NCI-H748 (cell line): ENCODE measurements at regions not wholly inside any gene's neighbourhood (a gene's known extent, or its start where the extent isn't known, plus 50 kb on each side); places are given as distances from the start of the nearest gene placed in this dataset.

Experiments used
- DNase-seq: peaks from one replicate; lab custom pipeline; 2025; ENCODE audit not compliant: unreplicated experiment; lab: John Stamatoyannopoulos, UW

GRCh38 chr2:148567716-148568115, 76.8 kb upstream of the EPC2 start:
- no peak for DNase-seq

GRCh38 chr2:148568597-148568996, 76.0 kb upstream of the EPC2 start:
- DNase-seq, result no peak

DNA sequence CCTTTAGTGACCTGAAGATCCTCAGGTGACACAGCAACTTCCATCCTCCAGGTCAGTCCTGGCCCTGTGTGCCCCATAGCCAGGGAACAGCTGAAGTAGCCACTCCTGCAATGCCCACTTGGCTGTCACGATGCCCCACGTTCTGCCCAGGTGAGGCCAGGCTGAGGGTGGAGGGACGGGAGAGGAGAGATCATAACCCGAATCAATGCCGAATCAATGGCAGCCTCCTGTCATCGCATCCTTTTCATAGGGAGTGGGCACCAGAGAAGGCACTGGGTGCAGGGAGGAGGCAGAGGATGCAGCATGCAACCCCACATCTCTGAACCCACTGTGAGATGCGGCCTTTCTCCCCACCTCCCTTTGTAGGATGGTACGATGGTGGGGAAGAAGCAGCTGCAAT, 75.3 kb upstream of the EPC2 start:
- no peak for DNase-seq

- peak; percentile 38 for DNase-seq
Observed at GRCh38 chr2:148570989-148571388, 73.6 kb upstream of the EPC2 start.

- no peak for DNase-seq
Observed at GRCh38 chr2:148577845-148578492, 66.6 kb upstream of the EPC2 start.

- no peak for DNase-seq
Observed at GRCh38 chr2:148578493-148578884, 66.1 kb upstream of the EPC2 start.

DNA sequence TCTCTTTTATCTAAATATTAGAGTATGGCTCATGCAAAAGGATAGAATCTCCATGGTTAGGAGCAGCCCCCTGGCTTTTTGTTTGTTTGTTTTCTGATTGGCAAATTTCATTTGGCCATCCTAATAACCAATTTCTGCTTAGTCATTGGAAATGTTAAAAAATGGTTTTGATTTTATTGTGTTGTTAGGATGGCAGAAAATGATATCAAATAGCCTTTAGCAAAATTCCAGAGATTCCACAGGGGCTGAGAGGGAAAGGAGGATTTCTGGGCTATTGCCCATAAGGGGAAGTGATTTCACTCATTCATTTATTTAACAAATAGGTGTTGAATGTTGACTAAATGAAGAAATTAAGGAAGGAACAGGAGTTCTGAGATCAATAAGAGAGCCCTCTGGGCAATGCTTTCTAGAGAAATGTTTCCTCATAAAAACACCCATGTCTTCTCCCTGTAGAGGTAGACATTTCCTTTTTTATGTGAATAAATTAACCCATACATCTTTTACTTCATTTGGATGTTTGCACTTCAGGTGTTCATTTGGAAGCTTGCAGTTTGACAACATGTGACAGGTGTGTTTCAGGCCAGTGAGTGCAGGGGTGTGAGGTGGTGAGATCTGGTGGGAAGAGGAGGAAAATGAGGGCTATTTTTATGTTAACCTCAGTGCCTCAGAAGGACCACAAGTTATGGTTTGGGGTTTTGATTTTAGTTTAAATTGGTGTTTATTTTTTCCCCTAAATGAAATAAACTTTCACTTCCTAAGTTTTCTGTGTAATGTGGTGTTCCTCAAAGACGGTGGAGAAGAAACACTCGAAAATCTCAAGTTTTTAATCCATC, 61.7 kb upstream of the EPC2 start:
- DNase-seq, result no peak

GRCh38 chr2:148585696-148586095, 58.9 kb upstream of the EPC2 start:
- no peak for DNase-seq

GRCh38 chr2:148586522-148587128, 57.9 kb upstream of the EPC2 start:
- DNase-seq, result no peak

DNA sequence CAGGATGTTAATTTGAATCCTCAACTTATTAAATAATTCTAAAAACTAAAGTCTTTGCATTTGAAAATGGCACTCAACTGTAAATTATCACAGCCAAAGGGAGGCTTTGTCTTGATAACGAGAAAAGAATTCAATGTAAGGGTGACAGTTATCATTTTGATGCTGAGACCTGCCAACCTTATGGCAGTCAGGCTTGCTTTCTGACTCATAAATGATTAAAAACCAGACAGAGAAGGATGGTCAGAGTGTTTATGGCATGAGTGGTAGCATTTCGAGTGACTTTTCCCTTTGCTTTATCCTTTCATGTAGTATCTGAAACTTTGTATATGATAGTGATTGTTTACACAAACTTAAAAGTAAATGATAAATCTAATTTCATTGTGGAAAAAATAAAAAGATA, 53.9 kb upstream of the EPC2 start:
- DNase-seq, result no peak

DNA sequence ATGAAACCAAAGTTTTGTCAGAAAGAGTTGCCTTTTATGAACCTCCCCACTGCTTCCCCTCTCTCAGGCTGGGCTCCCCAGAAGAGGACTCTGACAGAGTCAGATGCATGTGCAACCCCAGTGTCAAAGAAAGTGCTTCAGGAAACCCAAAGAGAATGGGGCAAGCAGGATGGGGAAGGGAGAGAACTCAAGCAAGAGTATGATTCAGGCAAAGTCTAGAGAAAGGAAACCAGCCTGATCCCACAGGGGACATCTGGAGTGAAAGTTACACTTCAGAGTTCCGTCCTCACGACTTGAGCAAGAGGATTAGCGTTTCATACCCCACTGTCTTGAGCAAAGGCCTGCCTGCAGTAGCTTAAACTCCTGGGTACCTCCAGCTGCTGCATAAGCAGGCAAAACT, 51.8 kb upstream of the EPC2 start:
- DNase-seq, result no peak

GRCh38 chr2:148593421-148593820, 51.1 kb upstream of the EPC2 start:
- no peak for DNase-seq

- peak; percentile 59 for DNase-seq
Observed at GRCh38 chr2:148594216-148594615, 50.3 kb upstream of the EPC2 start.
